Muscle of leg (tissue), 3 donors: ENCODE measurements at regions not wholly inside any gene's neighbourhood (a gene's known extent, or its start where the extent isn't known, plus 50 kb on each side); places are given as distances from the start of the nearest gene placed in this dataset.

ENCODE experiments used
- DNase-seq: peaks from one replicate; pipeline ENCODE4 v3.0.0; 2013
- H3K27ac ChIP-seq: one replicate; pipeline ENCODE4 v1.5.1; 2013; ENCODE audit warnings: mild to moderate bottlenecking, low read length, control low read depth
- H3K27me3 ChIP-seq: one replicate; pipeline ENCODE4 v1.6.1; 2013; ENCODE audit warnings: low read length; ENCODE audit not compliant: control insufficient read depth, insufficient read depth
- H3K36me3 ChIP-seq: one replicate; pipeline ENCODE4 v1.6.1; 2013; ENCODE audit warnings: low read length; ENCODE audit not compliant: control insufficient read depth, insufficient read depth
- H3K4me1 ChIP-seq: one replicate; pipeline ENCODE4 v1.6.1; 2013; ENCODE audit warnings: low read length; ENCODE audit not compliant: control insufficient read depth, insufficient read depth
- H3K4me3 ChIP-seq: one replicate; pipeline ENCODE4 v1.5.1; 2013; ENCODE audit warnings: low read length, control low read depth
- H3K9me3 ChIP-seq: replicated peaks from 2 replicates; pipeline ENCODE4 v1.6.1; 2013; ENCODE audit warnings: low read depth, low read length; ENCODE audit not compliant: control insufficient read depth
- whole genome bisulfite sequencing: methylation state at CpG from one replicate; pipeline ENCODE4 v1.1.5; 2013; ENCODE audit warnings: missing lambda C conversion rate; ENCODE audit not compliant: insufficient coverage; 5-methylcytosine and 5-hydroxymethylcytosine counted together

DNA sequence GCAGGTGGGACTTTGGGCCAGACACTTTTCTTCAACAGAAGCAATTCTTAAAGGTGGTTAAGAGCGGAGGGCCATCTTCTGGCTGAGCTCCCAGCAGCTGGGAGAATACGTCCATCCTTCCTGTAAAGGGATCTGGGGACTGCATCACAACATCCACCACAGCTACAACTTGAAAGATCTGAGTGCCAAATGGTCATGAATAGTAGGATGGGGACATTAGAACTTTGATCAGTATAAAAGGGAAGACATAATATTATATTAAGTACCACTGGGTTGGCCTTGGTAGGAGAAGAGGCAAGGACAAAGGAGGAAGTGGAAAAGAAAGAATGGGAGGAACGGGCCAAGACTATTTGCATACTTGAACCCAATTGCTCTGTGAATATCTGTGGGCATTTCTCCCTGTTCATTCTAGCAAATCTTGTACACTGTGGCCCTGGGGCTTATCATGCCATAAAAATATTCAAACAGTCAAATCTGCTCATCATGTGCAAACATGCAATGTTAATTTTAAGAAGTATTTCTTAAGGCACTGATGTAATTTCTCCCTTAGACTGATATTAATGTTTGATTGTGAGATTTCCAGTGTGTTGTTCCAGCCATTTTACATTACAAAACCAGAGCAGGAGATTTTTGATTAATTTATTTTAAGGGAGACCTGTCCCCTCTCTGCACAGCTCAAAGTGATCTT is 65.5 kb upstream of the CREB5 start:
- Histone ChIP-seq H3K27ac (peak overlapping the region; percentile 81), H3K4me3 (no peak overlapping the region), H3K9me3 (no peaks in the 10 kb centered on the region), H3K36me3 (no peaks in the 10 kb centered on the region), H3K27me3 (no peaks in the 10 kb centered on the region), H3K4me1 (peaks cover 23% of the 10 kb centered on the region)
- DNase-seq, result peak; percentile 57
- no CpG with 5 or more reads among the region's 3 CpGs for WGBS

DNA sequence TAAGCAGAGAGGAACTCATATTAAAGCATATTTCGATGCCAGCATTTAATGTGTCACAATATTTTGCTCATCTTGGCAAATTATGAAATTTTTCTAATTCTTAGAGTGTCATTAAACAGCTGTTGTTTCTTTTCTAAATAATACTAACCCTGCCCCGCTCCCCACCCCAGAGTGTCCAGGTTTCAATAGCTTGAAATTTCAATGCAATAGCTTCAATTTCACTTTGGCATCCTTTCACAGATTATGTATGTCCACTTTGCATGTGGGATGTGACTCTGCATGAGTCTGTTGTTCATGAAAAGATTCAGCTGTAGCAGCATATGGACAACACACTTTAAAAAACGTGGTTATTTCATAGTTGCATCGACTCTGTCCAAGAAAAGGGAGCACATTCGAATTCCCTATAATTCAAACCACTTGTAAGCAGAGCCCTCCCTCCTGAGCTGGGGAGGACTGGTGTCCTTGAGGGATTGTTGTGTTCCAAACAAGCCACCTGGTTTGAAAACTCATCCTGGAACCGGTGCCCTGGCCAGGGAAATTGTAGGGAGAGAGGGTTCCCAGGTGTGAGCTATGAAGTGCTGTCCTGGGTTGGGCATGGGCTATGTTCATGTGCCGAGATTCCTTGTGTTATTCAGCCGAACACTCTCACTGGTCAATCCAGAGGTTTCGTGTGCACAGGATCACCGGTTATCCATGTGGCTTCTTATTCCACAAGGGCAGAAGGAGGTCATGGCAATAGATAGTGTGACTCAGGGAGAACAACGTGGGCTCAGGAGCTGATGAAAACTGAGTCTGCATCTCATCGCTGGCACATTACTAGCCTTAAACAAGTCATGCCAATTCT is 64.6 kb upstream of the CREB5 start:
- Histone ChIP-seq H3K4me3 (no peak overlapping the region), H3K36me3 (no peaks in the 10 kb centered on the region), H3K9me3 (no peaks in the 10 kb centered on the region), H3K27ac (peak overlapping the region; percentile 81), H3K27me3 (no peaks in the 10 kb centered on the region), H3K4me1 (peaks cover 23% of the 10 kb centered on the region)
- 16% methylated on average over 2 of the region's 12 CpGs for WGBS
- DNase-seq, result peak; percentile 96

DNA sequence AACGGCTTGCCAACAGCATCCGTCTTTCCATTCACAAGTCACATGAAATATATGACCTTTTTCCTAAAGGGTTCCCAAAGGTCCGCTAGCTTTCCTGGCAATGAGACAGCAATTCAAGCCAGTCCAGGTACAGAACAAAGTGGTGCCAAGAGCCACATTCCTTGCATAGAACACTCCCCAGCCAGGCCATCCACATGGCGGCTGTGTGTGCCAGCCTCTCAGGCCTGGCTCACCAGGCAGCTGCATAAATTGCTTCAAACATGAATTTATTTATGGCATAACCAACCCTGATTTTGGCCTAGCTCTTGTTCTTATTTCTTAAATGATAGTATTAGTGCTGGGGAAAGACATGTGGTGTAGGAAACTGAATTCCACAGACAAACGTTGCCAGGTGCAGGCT is 63.7 kb upstream of the CREB5 start:
- peak; percentile 50 for DNase-seq
- Histone ChIP-seq H3K27ac (peak overlapping the region; percentile 65), H3K27me3 (no peaks in the 10 kb centered on the region), H3K4me1 (peaks cover 23% of the 10 kb centered on the region), H3K4me3 (no peak overlapping the region), H3K36me3 (no peaks in the 10 kb centered on the region), H3K9me3 (no peaks in the 10 kb centered on the region)
- WGBS, result 47% methylated on average over 4 of the region's 5 CpGs

DNA sequence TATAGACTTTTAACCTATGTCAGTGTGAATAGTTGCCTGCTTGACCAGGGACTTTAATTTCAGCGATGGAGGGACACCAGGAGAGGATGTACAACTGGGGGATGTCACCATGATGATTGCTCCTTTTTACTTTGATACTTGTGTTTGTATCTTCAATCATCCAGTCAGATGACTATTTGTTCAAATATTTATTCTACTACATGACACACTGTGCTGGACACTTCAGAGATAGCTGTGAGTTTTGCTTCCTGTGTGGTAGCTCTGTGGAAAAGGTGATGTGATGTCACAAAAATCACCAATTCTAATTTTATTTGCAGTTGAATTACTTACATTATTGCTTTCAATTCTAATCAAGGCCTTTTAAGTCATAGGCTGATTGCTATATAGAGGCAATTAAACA is 62.7 kb upstream of the CREB5 start:
- Histone ChIP-seq H3K27ac (no peak overlapping the region), H3K36me3 (no peaks in the 10 kb centered on the region), H3K4me3 (no peak overlapping the region), H3K9me3 (no peaks in the 10 kb centered on the region), H3K4me1 (peaks cover 23% of the 10 kb centered on the region), H3K27me3 (no peaks in the 10 kb centered on the region)
- DNase-seq, result no peak
- WGBS, result no CpG with 5 or more reads among the region's 1 CpG

DNA sequence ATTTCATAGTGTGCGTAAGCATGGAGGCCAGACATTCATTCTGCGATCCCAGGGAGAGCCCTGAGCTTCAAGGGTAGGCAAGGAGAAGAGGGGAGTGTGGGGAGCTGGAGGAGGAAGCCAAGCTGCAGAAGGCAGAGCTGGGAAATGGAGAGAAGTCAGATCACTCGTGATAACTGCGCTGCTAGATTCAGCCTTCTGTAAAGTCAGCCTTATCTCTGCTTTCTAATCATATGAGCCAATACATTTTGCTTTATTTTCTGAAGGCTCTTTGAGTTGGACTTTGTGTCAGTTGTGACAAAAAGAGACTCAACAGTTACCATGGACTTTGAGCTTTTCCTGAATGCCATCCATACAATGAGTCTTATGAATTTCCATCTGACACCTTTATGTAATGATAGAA is 61.7 kb upstream of the CREB5 start:
- Histone ChIP-seq H3K4me1 (peaks cover 23% of the 10 kb centered on the region), H3K27ac (no peak overlapping the region), H3K4me3 (no peak overlapping the region), H3K27me3 (no peaks in the 10 kb centered on the region), H3K9me3 (no peaks in the 10 kb centered on the region), H3K36me3 (no peaks in the 10 kb centered on the region)
- 93% methylated on average over 2 of the region's 4 CpGs for WGBS
- DNase-seq, result no peak

DNA sequence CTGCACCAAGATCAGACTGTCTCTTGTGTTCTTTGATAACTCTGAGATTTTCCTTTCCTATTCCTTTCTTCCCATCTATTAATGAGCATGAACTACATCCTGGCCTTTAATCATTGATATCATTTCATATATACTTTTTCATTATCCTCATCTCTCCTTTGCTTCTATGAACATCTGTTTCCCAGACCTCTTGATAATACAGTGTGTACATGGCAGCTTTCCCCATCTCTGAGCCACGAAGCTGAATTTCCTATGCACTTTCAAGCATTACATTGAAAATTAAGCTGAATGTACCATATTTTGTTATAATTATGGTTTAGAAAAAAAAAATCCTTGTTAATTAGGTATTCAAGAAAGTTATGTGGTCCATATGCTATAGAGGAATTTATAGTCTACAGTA is 60.9 kb upstream of the CREB5 start:
- Histone ChIP-seq H3K9me3 (no peaks in the 10 kb centered on the region), H3K4me1 (peaks cover 18% of the 10 kb centered on the region), H3K36me3 (no peaks in the 10 kb centered on the region), H3K4me3 (no peak overlapping the region), H3K27ac (no peak overlapping the region), H3K27me3 (no peaks in the 10 kb centered on the region)
- no CpG with 5 or more reads among the region's 1 CpG for WGBS
- DNase-seq, result peak; percentile 33

DNA sequence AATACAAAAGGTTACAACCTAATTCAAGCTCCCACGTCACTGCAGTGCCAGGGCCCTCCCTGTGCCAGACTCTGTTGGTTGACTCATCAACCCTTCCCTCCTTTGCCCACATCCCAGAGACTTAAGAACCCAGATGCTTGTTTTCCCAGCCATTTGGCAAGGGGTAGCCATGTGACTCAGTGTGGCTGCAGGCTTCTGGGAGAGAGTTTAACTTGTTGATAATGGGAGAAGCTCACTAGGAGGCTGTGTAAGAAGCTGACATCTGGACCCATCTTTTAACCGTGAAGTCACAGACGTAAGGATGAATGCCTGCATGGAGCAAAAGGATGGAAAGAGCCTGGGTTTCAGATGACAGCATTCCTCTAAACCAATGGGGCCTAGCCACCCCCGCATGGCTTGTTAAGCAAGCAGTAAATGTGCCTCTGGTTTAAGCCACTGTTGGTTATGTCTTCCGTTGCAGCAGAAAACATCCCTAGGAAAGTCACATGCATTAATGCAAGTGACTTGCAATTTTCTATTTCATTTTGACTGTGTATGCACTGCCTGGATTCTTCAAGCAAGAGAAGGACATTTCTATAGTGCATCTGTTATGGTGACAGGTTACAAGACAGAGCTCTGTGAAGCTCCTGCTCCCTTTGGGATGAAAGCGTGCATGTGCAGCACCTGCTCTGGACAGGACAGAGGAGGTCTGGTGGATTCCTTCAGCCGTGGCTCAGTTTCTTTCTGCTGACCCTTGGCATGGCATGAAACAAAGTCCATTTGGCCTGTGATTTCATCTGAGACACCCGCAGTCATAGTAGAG is 57.5 kb upstream of the CREB5 start:
- Histone ChIP-seq H3K36me3 (no peaks in the 10 kb centered on the region), H3K27ac (no peak overlapping the region), H3K4me1 (no peaks in the 10 kb centered on the region), H3K27me3 (no peaks in the 10 kb centered on the region), H3K4me3 (no peak overlapping the region), H3K9me3 (no peaks in the 10 kb centered on the region)
- 32% methylated on average over 4 of the region's 8 CpGs for WGBS
- no peak for DNase-seq

DNA sequence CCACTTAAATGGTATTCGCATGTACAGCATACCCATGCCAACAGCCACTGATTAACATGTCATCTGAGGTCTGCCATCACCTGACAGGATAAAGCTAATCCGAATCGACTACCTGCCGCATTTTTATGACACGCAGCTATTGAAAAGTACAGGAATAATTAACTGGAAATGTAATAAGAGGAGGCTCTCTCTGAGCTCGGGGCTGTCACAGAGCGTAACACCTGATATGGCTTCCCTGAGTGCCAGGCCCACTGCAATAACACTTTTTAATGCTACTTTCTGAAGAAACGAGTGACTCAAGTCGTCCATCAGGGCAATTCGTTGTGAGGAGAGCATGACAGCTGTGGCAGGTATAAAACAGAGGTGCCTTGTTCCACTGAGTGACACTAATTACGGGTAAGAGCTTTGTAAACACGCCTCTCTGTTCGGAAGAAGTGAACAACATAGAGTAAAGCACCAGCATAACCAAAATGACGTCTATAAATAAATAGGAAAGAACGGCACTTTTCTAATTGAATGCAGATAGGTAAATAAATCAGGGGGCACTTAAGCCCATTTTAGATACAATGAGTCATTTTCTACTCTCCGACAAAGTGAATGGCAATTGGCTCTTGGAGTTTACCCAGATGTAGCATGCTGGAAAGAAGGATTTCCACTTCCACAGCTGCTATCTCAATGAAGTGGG is 56.5 kb upstream of the CREB5 start:
- Histone ChIP-seq H3K4me3 (no peak overlapping the region), H3K36me3 (no peaks in the 10 kb centered on the region), H3K4me1 (no peaks in the 10 kb centered on the region), H3K9me3 (no peaks in the 10 kb centered on the region), H3K27ac (no peak overlapping the region), H3K27me3 (no peaks in the 10 kb centered on the region)
- 35% methylated on average over 5 of the region's 16 CpGs for WGBS
- DNase-seq, result no peak

DNA sequence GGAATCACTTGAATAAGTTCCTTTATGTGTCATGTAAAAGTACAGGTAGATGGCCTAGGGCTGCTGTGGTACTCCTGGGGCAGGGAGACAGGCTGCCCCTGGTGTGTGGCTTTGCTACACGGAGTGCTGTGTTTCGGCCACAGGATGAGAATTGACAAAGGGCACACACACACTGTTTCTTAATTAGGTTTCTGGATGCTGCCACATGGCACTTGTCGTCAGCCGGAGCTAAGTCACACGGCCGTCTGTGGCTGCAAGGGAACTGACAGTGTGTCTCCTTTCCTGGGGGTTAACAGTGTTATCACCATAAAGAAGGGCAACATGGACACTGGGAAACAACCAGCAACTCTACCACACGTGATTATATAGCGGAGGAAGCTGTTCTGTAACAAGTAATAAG is 55.7 kb upstream of the CREB5 start:
- no peaks in the 10 kb centered on the region for H3K27me3 ChIP-seq
- no peak overlapping the region for H3K4me3 ChIP-seq
- 50% methylated on average over 2 of the region's 8 CpGs for WGBS
- H3K4me1 ChIP-seq, result no peaks in the 10 kb centered on the region
- H3K9me3 ChIP-seq, result no peaks in the 10 kb centered on the region
- DNase-seq, result no peak
- no peaks in the 10 kb centered on the region for H3K36me3 ChIP-seq
- H3K27ac ChIP-seq, result no peak overlapping the region
